ENCODE measurements at regions not wholly inside any gene's neighbourhood (a gene's known extent, or its start where the extent isn't known, plus 50 kb on each side); places are given as distances from the start of the nearest gene placed in this dataset.
A peak's percentile ranks its signal among the peaks of the same experiment; 100 is the strongest.

- CTCF ChIA-PET: interaction anchor here (1.5 kb wide), 1 partner anchor 20 kb away, joined by 6 read pairs; no protein-coding TSS in a partner anchor
- intact Hi-C loops (cut with micrococcal nuclease): no loop called here
Measured at GRCh38 chr14:71733210-71733883, 198.9 kb upstream of the RGS6 start.

More at GRCh38 chr14:71733210-71733883, 198.9 kb upstream of the RGS6 start:
- no peak for TF ChIP-seq RFX5 (IDR thresholded peaks at IDR 0.05; ENCODE audit: low read depth, low read length)
- peak; percentile 27; the same call in 1 of the 2 replicates for TF ChIP-seq FOS (IDR thresholded peaks at IDR 0.05; ENCODE audit: low read depth, low read length)
- 0 out of 2 replicates have a peak, but pooled peaks have one; percentile 8 for TF ChIP-seq SMC3 (IDR thresholded peaks at IDR 0.05; ENCODE audit: low read depth, low read length)
- Histone ChIP-seq H4K20me1 (ENCODE audit: insufficient read depth, low read length) (no peaks in the 10 kb centered on the region), H3K27me3 (ENCODE audit: control insufficient read depth, insufficient read depth, low read length) (no peaks in the 10 kb centered on the region), H3K9me3 (ENCODE audit: control insufficient read depth, insufficient read depth, low read length) (no peaks in the 10 kb centered on the region), H3K4ac (ENCODE audit: low read depth, low read length) (peak overlapping the region; percentile 38), H3K4me1 (ENCODE audit: control insufficient read depth, insufficient read depth, low read length) (peaks cover 6% of the 10 kb centered on the region), H3K18ac (ENCODE audit: low read depth, low read length) (no peak overlapping the region), H3K4me3 (ENCODE audit: insufficient read depth, low read depth, low read length) (no peak overlapping the region), H3K27ac (ENCODE audit: insufficient read depth, low read length) (peak overlapping the region; percentile 8; the same call in 1 of the 2 replicates), H2BK5ac (ENCODE audit: low read depth, low read length, poor library complexity, severe bottlenecking) (peak overlapping the region; percentile 19), H4K8ac (ENCODE audit: low read depth in 2 of 2, low read length in 2 of 2) (peak overlapping the region in 1 of 2 experiments; percentile 75; a peak in 2 of 4 replicates), H3K36me3 (ENCODE audit: control insufficient read depth, insufficient read depth, low read length) (peaks cover 47% of the 10 kb centered on the region), H2BK120ac (ENCODE audit: low read depth, low read length) (peak overlapping the region; percentile 64), H3K9me1 (ENCODE audit: insufficient read depth, low read length) (peaks cover 11% of the 10 kb centered on the region), H3K23ac (ENCODE audit: low read depth, low read length) (peak overlapping the region; percentile 53; the same call in 1 of the 2 replicates), H3K79me1 (ENCODE audit: low read depth in 1 of 2, low read length in 2 of 2) (peaks cover 3 to 12% of the 10 kb centered on the region in 2 experiments; a peak in 2 of 4 replicates), H3K56ac (ENCODE audit: extremely low read depth, insufficient read depth, low read length) (no peak overlapping the region), H2AFZ (replicated peaks; ENCODE audit: low read length, poor library complexity) (peak overlapping the region; percentile 57), H2BK20ac (ENCODE audit: low read depth, low read length) (peak overlapping the region; percentile 77), H2AK9ac (replicated peaks; ENCODE audit: low read depth, low read length, poor library complexity) (peak overlapping the region; percentile 57), H4K91ac (ENCODE audit: insufficient read depth, low read depth, low read length) (no peak overlapping the region), H2BK15ac (ENCODE audit: low read depth, low read length) (peak overlapping the region; percentile 45; the same call in 2 of the 3 replicates), H4K5ac (ENCODE audit: low read depth, low read length) (no peak overlapping the region), H3K9ac (ENCODE audit: low read depth, low read length) (no peak overlapping the region), H3K4me2 (ENCODE audit: low read depth, low read length) (no peak overlapping the region), H3K14ac (replicated peaks; ENCODE audit: low read depth, low read length) (peak overlapping the region; percentile 53), H2AK5ac (ENCODE audit: low read depth, low read length) (peak overlapping the region; percentile 82; the same call in 1 of the 2 replicates)
- DNase-seq: peak; percentile 76
- BruUV-seq (replicated peaks): no TSS peak
- WGBS, 2 experiments (ENCODE audit: extremely low coverage in 2 of 2, insufficient read length in 1 of 2): 100% methylated on average over 4 of the region's 6 CpGs; no CpG with 5 or more reads in 1 of the 2 experiments
- POLR2A ChIA-PET (ENCODE audit: unreplicated experiment): no interaction called here
- dilution Hi-C loops (cut with HindIII; ENCODE audit: low sequenced_read_pairs, unreplicated experiment): no loop called here
- ATAC-seq (ENCODE audit: low read depth): peak; percentile 93
- in situ Hi-C loops (cut with MboI; ENCODE audit: low sequenced_read_pairs): no loop called here
